ENCODE measurements at regions not wholly inside any gene's neighbourhood (a gene's known extent, or its start where the extent isn't known, plus 50 kb on each side); places are given as distances from the start of the nearest gene placed in this dataset.
"Not testable (repeated sequence)": the region's sequence is repeated elsewhere in the genome, so short reads cannot be mapped to it uniquely, and the experiment has no call there.

DNA sequence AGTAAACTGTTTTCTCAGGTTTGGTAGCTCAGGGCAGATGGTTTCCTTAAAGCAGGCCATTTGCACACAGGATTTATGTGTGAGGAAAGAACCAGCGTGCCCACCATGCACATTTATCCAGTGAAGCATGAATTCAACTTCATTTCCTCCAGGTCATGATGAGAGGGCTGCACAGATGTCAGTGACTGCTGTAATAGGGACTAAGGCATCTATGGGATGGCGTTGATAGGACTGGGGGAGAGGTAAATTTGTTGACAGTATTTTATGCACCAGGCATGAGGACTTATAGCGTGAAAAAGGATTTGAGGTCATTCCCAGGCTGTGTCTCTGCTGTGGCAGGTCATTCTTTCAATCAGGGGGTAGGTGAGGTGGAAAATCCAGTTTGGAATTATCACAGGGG is 302.9 kb downstream of the XPNPEP1 start:
- TF ChIP-seq POLR2A (IDR thresholded peaks at IDR 0.05): no peak
- no peak for TF ChIP-seq POLR2AphosphoS5 (IDR thresholded peaks at IDR 0.05)
- no peak for TF ChIP-seq EP300 (IDR thresholded peaks at IDR 0.05)
- TF ChIP-seq, protein P1, sequence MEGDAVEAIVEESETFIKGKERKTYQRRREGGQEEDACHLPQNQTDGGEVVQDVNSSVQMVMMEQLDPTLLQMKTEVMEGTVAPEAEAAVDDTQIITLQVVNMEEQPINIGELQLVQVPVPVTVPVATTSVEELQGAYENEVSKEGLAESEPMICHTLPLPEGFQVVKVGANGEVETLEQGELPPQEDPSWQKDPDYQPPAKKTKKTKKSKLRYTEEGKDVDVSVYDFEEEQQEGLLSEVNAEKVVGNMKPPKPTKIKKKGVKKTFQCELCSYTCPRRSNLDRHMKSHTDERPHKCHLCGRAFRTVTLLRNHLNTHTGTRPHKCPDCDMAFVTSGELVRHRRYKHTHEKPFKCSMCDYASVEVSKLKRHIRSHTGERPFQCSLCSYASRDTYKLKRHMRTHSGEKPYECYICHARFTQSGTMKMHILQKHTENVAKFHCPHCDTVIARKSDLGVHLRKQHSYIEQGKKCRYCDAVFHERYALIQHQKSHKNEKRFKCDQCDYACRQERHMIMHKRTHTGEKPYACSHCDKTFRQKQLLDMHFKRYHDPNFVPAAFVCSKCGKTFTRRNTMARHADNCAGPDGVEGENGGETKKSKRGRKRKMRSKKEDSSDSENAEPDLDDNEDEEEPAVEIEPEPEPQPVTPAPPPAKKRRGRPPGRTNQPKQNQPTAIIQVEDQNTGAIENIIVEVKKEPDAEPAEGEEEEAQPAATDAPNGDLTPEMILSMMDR (IDR thresholded peaks at IDR 0.05): no peak
- Histone ChIP-seq H3K27ac (no peak overlapping the region), H3K9me3 (no peaks in the 10 kb centered on the region), H3K4me3 (no peak overlapping the region), H3K4me1 (no peaks in the 10 kb centered on the region), H3K27me3 (no peaks in the 10 kb centered on the region), H3K36me3 (no peaks in the 10 kb centered on the region)
- 47 to 62% methylated on average over 3 of the region's 3 CpGs for WGBS, 2 donors
- DNase-seq (no peak), ATAC-seq (ENCODE audit: low FRiP score in 2 of 2) (no peak)

DNA sequence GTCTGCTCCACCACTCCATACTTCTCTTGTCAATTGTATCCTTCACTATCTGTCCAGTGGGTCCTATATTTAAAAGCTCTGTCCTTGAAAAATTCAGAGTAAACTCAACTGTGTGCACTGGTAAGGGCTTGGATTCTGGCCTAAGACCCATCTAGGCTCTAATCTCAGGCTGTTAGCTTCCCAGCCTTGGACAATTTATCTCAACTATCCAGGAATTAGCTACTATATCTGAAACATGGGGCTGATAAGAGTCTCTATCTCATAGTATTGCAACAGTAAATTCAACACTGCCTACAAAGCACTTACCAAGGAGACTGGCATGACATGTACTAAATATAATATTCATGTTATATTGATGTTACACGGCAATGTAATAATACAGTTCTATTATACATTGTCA is 303.4 kb downstream of the XPNPEP1 start:
- 91 to 95% methylated on average over 1 of the region's 1 CpG for WGBS, 2 donors
- no peaks in the 10 kb centered on the region for H3K36me3 ChIP-seq
- DNase-seq (no peak), ATAC-seq (ENCODE audit: low FRiP score in 2 of 2) (no peak)
- H3K27ac ChIP-seq: no peak overlapping the region
- H3K4me1 ChIP-seq: no peaks in the 10 kb centered on the region
- TF ChIP-seq EP300 (IDR thresholded peaks at IDR 0.05) (no peak), POLR2AphosphoS5 (IDR thresholded peaks at IDR 0.05) (no peak), POLR2A (IDR thresholded peaks at IDR 0.05) (no peak)
- TF ChIP-seq, protein P1 (IDR thresholded peaks at IDR 0.05): no peak
- H3K9me3 ChIP-seq: no peaks in the 10 kb centered on the region
- no peak overlapping the region for H3K4me3 ChIP-seq
- no peaks in the 10 kb centered on the region for H3K27me3 ChIP-seq

DNA sequence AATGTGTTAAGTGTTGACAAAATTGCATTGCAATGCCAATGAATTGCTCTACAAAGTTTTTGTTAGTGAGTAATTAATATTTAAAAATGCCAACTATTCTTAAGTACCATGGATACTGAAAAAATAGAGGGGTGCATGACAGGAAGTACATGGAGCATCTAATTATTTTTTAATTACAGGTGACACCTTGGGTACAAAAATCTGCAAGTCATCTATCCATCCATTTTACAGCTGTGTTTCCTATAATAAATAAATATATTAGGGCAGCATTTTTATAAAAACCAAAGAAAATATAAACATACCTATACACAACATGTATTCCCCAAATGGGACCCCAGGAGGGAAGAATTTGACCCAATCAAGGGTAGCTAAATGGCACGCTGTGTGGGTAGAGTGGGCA is 304.6 kb downstream of the XPNPEP1 start:
- Histone ChIP-seq H3K9me3 (no peaks in the 10 kb centered on the region), H3K27ac (no peak overlapping the region), H3K27me3 (no peaks in the 10 kb centered on the region), H3K4me3 (no peak overlapping the region), H3K36me3 (no peaks in the 10 kb centered on the region), H3K4me1 (no peaks in the 10 kb centered on the region)
- TF ChIP-seq EP300 (IDR thresholded peaks at IDR 0.05): no peak
- no peak for TF ChIP-seq POLR2AphosphoS5 (IDR thresholded peaks at IDR 0.05)
- no peak for DNase-seq
- ATAC-seq (ENCODE audit: low FRiP score in 2 of 2): no peak
- WGBS, 2 donors: 80 to 88% methylated on average over 1 of the region's 1 CpG

DNA sequence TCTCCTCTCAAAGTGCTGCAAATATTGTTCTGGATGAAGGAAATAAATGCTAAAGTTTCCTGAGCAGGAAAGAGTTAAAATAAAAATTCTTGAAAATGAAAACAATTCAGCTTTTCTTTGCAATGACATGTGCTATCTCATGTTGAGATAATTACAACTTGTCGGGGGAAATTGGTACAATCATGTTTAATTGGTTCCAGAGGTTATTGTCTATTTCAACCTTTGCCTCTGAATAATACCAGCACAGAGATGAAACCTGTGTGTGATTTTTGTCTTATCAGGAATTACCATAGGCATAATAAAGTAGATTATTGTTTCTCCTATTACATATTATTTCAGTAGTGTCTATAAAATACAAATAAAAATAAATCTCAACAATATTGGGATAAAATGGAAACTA is 305.0 kb downstream of the XPNPEP1 start:
- H3K9me3 ChIP-seq: no peaks in the 10 kb centered on the region
- H3K27ac ChIP-seq: no peak overlapping the region
- no peak for ATAC-seq (ENCODE audit: low FRiP score in 2 of 2)
- no peak overlapping the region for H3K4me3 ChIP-seq
- no peaks in the 10 kb centered on the region for H3K4me1 ChIP-seq
- 0% methylated on average over 1 of the region's 1 CpG for WGBS, 2 donors
- H3K27me3 ChIP-seq: no peaks in the 10 kb centered on the region
- TF ChIP-seq POLR2AphosphoS5 (IDR thresholded peaks at IDR 0.05) (no peak), EP300 (IDR thresholded peaks at IDR 0.05) (no peak), POLR2A (IDR thresholded peaks at IDR 0.05) (no peak)
- TF ChIP-seq, protein P1 (IDR thresholded peaks at IDR 0.05): no peak
- no peaks in the 10 kb centered on the region for H3K36me3 ChIP-seq
- DNase-seq: no peak

DNA sequence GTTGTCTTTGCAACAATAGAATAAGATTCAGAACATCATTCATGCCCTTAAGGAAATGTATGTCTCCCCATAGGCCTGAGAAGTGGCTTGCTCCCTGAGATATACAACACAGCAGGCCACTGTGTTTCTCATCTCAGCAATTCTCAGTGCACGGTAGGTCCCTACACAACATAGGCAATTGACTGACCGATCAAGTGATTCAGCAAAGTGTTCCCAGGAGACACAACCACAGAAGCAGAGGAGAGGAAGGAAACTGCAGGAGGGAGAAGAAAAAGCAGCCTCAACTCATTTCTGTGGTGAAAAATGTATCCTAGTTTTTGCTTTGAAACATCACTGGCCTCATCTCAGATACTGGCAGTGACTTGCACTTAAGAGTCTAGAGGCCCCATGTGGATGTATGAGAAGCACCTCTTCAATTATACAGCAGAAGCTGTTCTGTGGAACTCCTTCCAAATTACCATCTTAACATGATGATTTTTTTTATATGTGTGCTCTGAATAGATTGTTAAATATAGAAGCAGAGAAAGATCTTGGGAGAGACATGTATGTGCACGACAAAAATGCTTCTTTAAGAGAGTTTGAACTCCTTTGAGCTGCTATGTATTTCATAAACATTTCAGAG is 306.8 kb downstream of the XPNPEP1 start:
- no peaks in the 10 kb centered on the region for H3K9me3 ChIP-seq
- H3K27me3 ChIP-seq: no peaks in the 10 kb centered on the region
- H3K36me3 ChIP-seq: no peaks in the 10 kb centered on the region
- no peak for DNase-seq
- H3K4me1 ChIP-seq: no peaks in the 10 kb centered on the region
- H3K4me3 ChIP-seq: no peak overlapping the region
- 69 to 73% methylated on average over 3 of the region's 3 CpGs for WGBS, 2 donors
- ATAC-seq (ENCODE audit: low FRiP score in 2 of 2): no peak
- H3K27ac ChIP-seq: no peak overlapping the region
- TF ChIP-seq EP300 (IDR thresholded peaks at IDR 0.05) (no peak), POLR2AphosphoS5 (IDR thresholded peaks at IDR 0.05) (no peak), POLR2A (IDR thresholded peaks at IDR 0.05) (no peak)
- TF ChIP-seq, protein P1 (IDR thresholded peaks at IDR 0.05): no peak

DNA sequence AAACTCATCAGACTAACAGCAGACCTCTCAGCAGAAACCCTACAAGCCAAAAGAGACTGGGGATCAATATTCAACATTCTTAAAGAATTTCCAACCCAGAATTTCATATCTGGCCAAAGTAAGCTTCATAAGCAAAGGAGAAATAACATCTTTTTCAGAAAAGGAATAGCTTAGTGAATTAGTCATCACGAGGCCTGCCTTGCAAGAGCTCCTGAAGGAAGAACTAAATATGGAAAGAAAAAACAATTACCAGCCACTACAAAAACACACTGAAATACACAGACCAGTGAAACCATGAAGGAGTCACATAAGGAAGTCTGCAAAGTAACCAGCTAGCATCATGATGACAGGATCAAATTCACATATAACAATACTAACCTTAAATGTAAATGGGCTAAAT is 328.0 kb downstream of the XPNPEP1 start:
- ATAC-seq (ENCODE audit: low FRiP score in 2 of 2); H3K27me3 ChIP-seq; H3K4me3 ChIP-seq; H3K4me1 ChIP-seq; H3K9me3 ChIP-seq; H3K36me3 ChIP-seq; H3K27ac ChIP-seq; DNase-seq: not testable (repeated sequence)
- WGBS, 2 donors: 56 to 65% methylated on average over 1 of the region's 1 CpG

Data from upper lobe of left lung (tissue), 6 donors.